Esophagus squamous epithelium (tissue), 4 donors: ENCODE measurements at regions not wholly inside any gene's neighbourhood (a gene's known extent, or its start where the extent isn't known, plus 50 kb on each side); places are given as distances from the start of the nearest gene placed in this dataset.

ENCODE experiments used
- CTCF ChIP-seq, 6 experiments: fragments of 450-650 bp in 4 of 6; fragments of 200-600 bp in 2 of 6; sonication (generic) in 2 of 6; IDR thresholded peaks; one replicate each; pipeline ENCODE4 v1.5.1; 2016 to 2019; ENCODE audit warnings: antibody characterized with exemption in 6 of 6, mild to moderate bottlenecking in 4 of 6, moderate library complexity in 4 of 6
- POLR2A ChIP-seq, 4 donors: fragments of 450-650 bp; IDR thresholded peaks; one replicate each; pipeline ENCODE4 v1.6.1; 2017; ENCODE audit warnings: antibody characterized with exemption in 4 of 4, mild to moderate bottlenecking in 4 of 4, moderate library complexity in 3 of 4

GRCh38 chr11:38130976-38131375 is 1532.9 kb upstream of the RAG2 start:
- TF ChIP-seq POLR2A (IDR thresholded peaks at IDR 0.05) (no peak), CTCF (IDR thresholded peaks at IDR 0.05) (no peak)
